Thyroid gland (tissue), 4 donors: ENCODE measurements at regions not wholly inside any gene's neighbourhood (a gene's known extent, or its start where the extent isn't known, plus 50 kb on each side); places are given as distances from the start of the nearest gene placed in this dataset.
"Not testable (repeated sequence)": the region's sequence is repeated elsewhere in the genome, so short reads cannot be mapped to it uniquely, and the experiment has no call there.

Source experiments
- DNase-seq, 2 donors: peaks; one replicate each; pipeline ENCODE4 v3.0.0-alpha.2; 2019
- H3K27ac ChIP-seq, 3 donors: fragments of 200-600 bp; sonication (generic); 1 replicate in 2 of 3; 2 replicates in 1 of 3; pipeline ENCODE4 v1.5.1; 2016 to 2019; ENCODE audit warnings: mild to moderate bottlenecking in 1 of 3, moderate library complexity in 1 of 3
- H3K27me3 ChIP-seq: fragments of 200-600 bp; sonication (generic); one replicate; pipeline ENCODE4 v1.5.1; 2019
- H3K36me3 ChIP-seq, 2 donors: fragments of 200-600 bp; sonication (generic); one replicate each; pipeline ENCODE4 v1.5.1; 2016 to 2019
- H3K4me1 ChIP-seq, 2 donors: fragments of 200-600 bp; sonication (generic); one replicate each; pipeline ENCODE4 v1.5.1; 2017 to 2019
- H3K4me3 ChIP-seq, 3 donors: fragments of 200-600 bp; sonication (generic); replicated peaks in 1 of 3; 1 replicate in 2 of 3; 2 replicates in 1 of 3; pipeline ENCODE4 v1.5.1; 2016; ENCODE audit warnings: mild to moderate bottlenecking in 1 of 3
- H3K9me3 ChIP-seq: fragments of 200-600 bp; sonication (generic); one replicate; pipeline ENCODE4 v1.5.1; 2017
- CTCF ChIP-seq, 6 experiments: fragments of 200-600 bp in 3 of 6; fragments of 450-650 bp in 3 of 6; sonication (generic) in 3 of 6; IDR thresholded peaks; one replicate each; pipeline ENCODE4 v1.5.1; 2016 to 2019; ENCODE audit warnings: antibody characterized with exemption in 6 of 6, mild to moderate bottlenecking in 2 of 6, inconsistent platforms in 1 of 6, moderate library complexity in 1 of 6
- POLR2A ChIP-seq, 2 donors: fragments of 450-650 bp; IDR thresholded peaks; one replicate each; pipeline ENCODE4 v1.6.1; 2017; ENCODE audit warnings: antibody characterized with exemption in 2 of 2, mild to moderate bottlenecking in 2 of 2, moderate library complexity in 1 of 2
- whole genome bisulfite sequencing, 2 donors: methylation state at CpG; one replicate each; pipeline ENCODE4 v1.1.5; 2017; 5-methylcytosine and 5-hydroxymethylcytosine counted together
- intact Hi-C: fragments of 100-400 bp; cut with DNase I; formaldehyde crosslinking; loops from one replicate; pipeline ENCODE4 v1.15.1; 2023

DNA sequence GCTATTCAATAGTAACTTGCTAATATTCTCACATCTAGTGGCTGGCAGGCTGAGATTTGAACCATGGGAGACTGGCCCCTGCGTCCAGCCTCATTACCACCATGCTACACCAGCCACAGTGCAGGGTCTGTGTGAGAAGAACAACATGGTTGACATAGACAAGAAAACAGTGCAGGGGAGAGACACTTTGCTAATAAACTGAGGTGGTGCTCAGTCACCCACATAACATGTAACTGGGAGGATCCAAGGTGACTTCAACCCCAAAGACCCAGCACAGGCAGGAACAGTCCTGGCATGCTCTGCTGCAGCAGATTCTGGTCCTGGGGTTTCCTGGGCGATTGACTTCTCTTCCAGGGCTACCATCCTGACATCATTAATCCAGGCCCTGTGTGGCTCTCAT is 143.1 kb downstream of the CSNK2A3 start:
- intact Hi-C loops: no loop called here
- Histone ChIP-seq H3K4me3 (no peak overlapping the region), H3K36me3 (no peaks in the 10 kb centered on the region), H3K9me3 (no peaks in the 10 kb centered on the region), H3K27me3 (no peaks in the 10 kb centered on the region), H3K27ac (no peak overlapping the region), H3K4me1 (peaks cover 21 to 29% of the 10 kb centered on the region in 2 donors)
- 95 to 100% methylated on average over 2 of the region's 2 CpGs for WGBS, 2 donors
- TF ChIP-seq POLR2A (IDR thresholded peaks at IDR 0.05) (no peak), CTCF (IDR thresholded peaks at IDR 0.05) (no peak)
- no peak for DNase-seq

GRCh38 chr11:11208994-11209393 is 144.1 kb downstream of the CSNK2A3 start:
- H3K4me1 ChIP-seq: peaks cover 21 to 25% of the 10 kb centered on the region in 2 donors
- H3K9me3 ChIP-seq: no peaks in the 10 kb centered on the region
- WGBS, 2 donors: 91 to 92% methylated on average over 4 of the region's 4 CpGs
- H3K27me3 ChIP-seq: no peaks in the 10 kb centered on the region
- intact Hi-C loops: no loop called here
- H3K27ac ChIP-seq: no peak overlapping the region
- no peak for DNase-seq
- TF ChIP-seq POLR2A (IDR thresholded peaks at IDR 0.05): no peak
- no peak for TF ChIP-seq CTCF (IDR thresholded peaks at IDR 0.05)
- no peak overlapping the region for H3K4me3 ChIP-seq
- no peaks in the 10 kb centered on the region for H3K36me3 ChIP-seq

DNA sequence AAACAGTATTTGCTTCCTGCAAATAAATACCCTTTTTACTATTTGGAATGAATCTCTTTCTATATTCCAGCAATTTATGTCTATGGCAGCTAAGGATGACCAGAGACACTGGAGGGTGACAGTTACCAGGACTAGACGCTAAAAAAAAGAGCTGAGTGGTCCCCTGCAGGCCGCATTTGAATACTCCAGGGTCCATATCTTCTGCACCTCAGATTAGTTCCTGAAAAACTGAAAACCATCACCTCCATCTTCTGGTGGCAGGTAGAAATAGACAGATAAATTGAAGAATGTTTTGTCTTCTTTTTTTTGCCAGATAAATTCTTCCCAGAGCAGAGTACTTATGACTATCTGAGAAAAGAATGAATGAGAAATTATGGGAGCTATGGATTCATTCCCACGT is 145.6 kb downstream of the CSNK2A3 start:
- Histone ChIP-seq H3K4me3 (no peak overlapping the region), H3K9me3 (no peaks in the 10 kb centered on the region), H3K4me1 (peaks cover 15% of the 10 kb centered on the region in 2 donors), H3K27me3 (no peaks in the 10 kb centered on the region), H3K36me3 (no peaks in the 10 kb centered on the region), H3K27ac (no peak overlapping the region)
- no peak for DNase-seq
- WGBS, 2 donors: 85 to 90% methylated on average over 3 of the region's 3 CpGs
- TF ChIP-seq CTCF (IDR thresholded peaks at IDR 0.05) (no peak), POLR2A (IDR thresholded peaks at IDR 0.05) (no peak)
- intact Hi-C loops: no loop called here

DNA sequence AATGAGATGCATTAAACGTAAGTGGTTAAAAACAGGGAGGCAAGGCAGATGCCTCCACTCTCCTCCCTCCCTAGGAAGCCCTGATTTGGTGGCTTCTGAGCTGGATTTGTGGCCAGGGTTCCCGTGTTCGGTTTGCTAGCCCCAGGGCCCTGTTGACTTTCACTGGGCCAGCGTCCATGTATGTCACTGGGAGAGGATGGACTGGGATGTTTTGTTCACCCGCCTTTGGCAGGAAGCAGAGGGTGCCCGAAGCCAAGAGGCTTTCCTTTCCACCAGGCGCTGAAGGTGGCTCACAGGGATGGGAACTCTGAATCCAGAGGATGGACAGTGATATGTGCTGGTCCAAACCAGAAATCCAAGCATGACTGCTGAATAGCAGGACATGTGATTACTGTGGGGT is 146.6 kb downstream of the CSNK2A3 start:
- H3K4me1 ChIP-seq: peaks cover 6% of the 10 kb centered on the region in 2 donors
- DNase-seq: no peak
- intact Hi-C loops: no loop called here
- H3K27ac ChIP-seq: no peak overlapping the region
- no peak overlapping the region for H3K4me3 ChIP-seq
- 87% methylated on average over 7 of the region's 7 CpGs for WGBS, 2 donors
- no peaks in the 10 kb centered on the region for H3K36me3 ChIP-seq
- H3K27me3 ChIP-seq: no peaks in the 10 kb centered on the region
- H3K9me3 ChIP-seq: no peaks in the 10 kb centered on the region
- TF ChIP-seq CTCF (IDR thresholded peaks at IDR 0.05) (no peak), POLR2A (IDR thresholded peaks at IDR 0.05) (no peak)

- no peak for DNase-seq
- WGBS, 2 donors: 87 to 88% methylated on average over 2 of the region's 2 CpGs
- Histone ChIP-seq H3K27ac (no peak overlapping the region), H3K9me3 (no peaks in the 10 kb centered on the region), H3K4me1 (no peaks in the 10 kb centered on the region), H3K27me3 (no peaks in the 10 kb centered on the region), H3K36me3 (no peaks in the 10 kb centered on the region), H3K4me3 (no peak overlapping the region)
- intact Hi-C loops: no loop called here
- no peak for TF ChIP-seq CTCF (IDR thresholded peaks at IDR 0.05)
- TF ChIP-seq POLR2A (IDR thresholded peaks at IDR 0.05): no peak
Measured at GRCh38 chr11:11202885-11203284, 150.2 kb downstream of the CSNK2A3 start.

- H3K9me3 ChIP-seq, H3K36me3 ChIP-seq, intact Hi-C loops, H3K27ac ChIP-seq, DNase-seq, H3K4me3 ChIP-seq, H3K4me1 ChIP-seq, H3K27me3 ChIP-seq: not testable (repeated sequence)
- WGBS, 2 donors: 62 to 65% methylated on average over 4 of the region's 4 CpGs
Measured at GRCh38 chr11:11201302-11201701, 151.7 kb downstream of the CSNK2A3 start.
